Hematopoietic multipotent progenitor cell treated with erythropoietin and hydrocortisone succinate and interleukin-3 and kit ligand, for 6 days (in vitro differentiated cells): ENCODE measurements at regions not wholly inside any gene's neighbourhood (a gene's known extent, or its start where the extent isn't known, plus 50 kb on each side); places are given as distances from the start of the nearest gene placed in this dataset.
"Not testable (repeated sequence)": the region's sequence is repeated elsewhere in the genome, so short reads cannot be mapped to it uniquely, and the experiment has no call there.

Experiments used
- DNase-seq: peaks from one replicate; pipeline ENCODE4 v3.0.0-alpha.2; 2015

GRCh38 chr5:110812639-110813038, 73.8 kb downstream of the SLC25A46 start:
- no peak for DNase-seq

DNA sequence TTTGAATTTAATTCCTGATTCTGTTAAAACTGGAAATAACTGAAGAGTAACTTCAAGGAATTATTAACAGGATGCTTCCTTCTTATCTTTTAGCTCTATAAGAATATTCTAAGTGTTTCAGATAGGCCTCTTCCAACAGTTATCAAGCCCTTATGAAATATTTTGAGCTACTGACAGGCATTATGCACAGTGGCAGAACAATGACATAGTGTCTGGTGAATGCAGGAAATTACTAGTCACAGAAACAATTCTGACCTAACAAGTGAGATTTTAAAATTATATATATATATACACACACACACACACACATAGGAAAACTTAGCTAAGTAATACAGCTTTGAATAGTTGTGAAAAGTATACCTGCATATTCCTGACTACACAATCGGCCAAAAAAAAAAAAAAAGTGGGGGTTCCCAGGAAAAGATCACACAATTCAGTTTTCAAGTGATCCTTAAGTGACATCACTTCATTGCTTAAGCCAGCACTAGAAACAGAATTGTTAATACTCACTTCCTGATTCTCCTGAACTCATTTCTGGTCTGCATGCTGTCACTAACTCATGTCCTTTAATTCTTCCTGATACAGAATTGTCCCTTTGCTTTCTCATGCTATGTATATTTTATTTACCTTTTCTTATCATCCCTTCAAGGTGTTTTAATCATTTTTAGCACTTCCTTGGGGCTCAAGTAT, 77.3 kb downstream of the SLC25A46 start:
- DNase-seq, result no peak

- DNase-seq, result no peak
These were observed 78.7 kb downstream of the SLC25A46 start for GRCh38 chr5:110817459-110817858.

- no peak for DNase-seq
These were observed 84.8 kb downstream of the SLC25A46 start for GRCh38 chr5:110823571-110823970.

DNA sequence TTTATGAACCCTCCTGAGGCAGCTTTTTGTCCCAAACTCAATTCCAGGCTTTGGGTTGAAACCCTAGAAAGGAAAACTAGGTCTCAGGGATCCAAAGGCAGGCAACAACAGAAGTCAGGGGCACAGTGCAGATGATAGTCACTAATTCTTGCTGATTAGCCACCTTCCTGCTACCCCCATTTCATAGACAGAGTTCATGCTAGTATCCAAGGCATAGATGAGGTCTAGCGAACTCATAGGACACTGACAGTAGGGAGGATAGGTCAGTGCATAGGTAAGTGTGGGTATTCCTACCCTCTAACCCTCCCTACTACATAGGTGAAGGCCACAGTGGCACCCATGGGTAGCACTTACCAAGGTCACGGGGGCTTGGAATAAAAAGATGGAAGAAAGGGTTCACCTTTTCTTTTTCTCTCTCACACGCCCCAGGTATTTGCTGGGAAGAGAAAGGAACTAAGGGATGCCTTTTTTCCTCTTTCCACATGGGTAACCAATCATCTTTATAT, 86.2 kb downstream of the SLC25A46 start:
- no peak for DNase-seq

DNA sequence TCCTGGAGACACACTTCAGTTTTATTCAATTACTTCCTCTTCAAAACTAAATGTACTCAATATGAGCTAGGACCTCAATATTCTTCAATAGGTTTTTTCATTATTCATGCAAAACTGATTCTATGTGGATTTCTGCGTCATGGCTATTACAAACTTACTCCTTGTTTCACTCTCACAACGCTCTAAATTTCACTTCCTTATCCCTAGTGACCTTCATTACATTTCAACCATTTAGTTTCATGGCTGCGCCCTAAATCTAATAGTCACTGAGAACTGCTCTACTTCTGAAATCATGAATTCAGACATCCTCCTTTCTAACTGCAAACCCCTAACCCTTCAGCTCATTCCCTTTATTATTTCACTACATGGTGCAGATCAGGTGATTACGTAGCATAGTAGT, 93.9 kb downstream of the SLC25A46 start:
- DNase-seq, result no peak

DNA sequence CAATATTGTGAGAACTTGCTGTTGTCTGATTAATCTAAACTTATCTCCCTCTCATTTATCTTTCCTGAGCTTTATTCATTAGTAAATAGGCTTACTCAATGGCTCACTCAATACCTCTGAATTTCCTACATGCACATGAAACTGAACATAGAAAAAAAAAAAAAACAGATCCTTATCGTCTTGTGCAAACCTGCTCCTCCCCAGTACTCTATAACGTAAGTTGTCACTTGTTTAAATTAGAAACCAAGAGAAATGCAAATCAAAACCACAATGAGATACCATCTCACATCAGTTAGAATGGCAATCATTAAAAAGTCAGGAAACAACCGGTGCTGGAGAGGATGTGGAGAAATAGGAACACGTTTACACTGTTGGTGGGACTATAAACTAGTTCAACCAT, 96.1 kb downstream of the SLC25A46 start:
- peak; percentile 4 for DNase-seq

GRCh38 chr5:110836851-110837250, 98.0 kb downstream of the SLC25A46 start:
- DNase-seq, result no peak

DNA sequence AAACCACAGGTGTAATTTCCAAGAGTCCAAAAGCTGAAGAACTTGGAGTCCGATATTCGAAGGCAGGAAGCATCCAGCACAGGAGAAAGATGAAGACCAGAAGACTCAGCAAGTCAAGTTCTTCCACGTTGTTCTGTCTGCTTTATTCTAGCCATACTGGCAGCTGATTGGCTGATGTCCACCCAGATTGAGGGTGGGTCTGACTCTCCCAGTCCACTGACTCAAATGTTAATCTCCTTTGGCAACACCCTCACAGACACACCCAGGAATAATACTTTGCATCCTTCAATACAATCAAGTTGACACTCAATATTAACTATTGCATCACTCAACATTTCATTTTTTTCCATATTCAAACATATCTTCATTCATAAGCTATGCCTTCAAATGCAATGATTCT, 99.5 kb downstream of the SLC25A46 start:
- not testable (repeated sequence) for DNase-seq

DNA sequence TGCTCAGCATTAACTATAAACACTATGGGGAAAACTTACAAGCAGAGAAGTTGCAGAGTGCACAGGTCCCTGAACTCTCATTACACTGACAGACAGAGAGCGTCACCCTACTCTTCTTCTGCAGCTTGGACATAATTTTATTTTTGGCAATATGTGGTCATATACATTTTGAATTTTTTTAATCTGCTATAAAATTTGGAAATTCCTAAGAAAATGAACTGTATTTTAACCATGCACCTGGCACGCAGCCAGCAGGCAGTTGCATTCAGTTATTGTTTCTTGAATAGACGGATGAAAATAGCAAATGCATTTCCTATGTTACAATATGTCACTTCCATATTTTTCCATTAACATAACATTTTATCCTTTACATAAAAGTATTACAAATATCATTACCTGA, 100.2 kb downstream of the SLC25A46 start:
- DNase-seq, result no peak

GRCh38 chr5:110840347-110840960, 101.6 kb downstream of the SLC25A46 start:
- no peak for DNase-seq

GRCh38 chr5:110841137-110841536, 102.3 kb downstream of the SLC25A46 start:
- no peak for DNase-seq

GRCh38 chr5:110842948-110843347, 104.1 kb downstream of the SLC25A46 start:
- no peak for DNase-seq

GRCh38 chr5:110844251-110844650, 105.4 kb downstream of the SLC25A46 start:
- DNase-seq, result no peak

DNA sequence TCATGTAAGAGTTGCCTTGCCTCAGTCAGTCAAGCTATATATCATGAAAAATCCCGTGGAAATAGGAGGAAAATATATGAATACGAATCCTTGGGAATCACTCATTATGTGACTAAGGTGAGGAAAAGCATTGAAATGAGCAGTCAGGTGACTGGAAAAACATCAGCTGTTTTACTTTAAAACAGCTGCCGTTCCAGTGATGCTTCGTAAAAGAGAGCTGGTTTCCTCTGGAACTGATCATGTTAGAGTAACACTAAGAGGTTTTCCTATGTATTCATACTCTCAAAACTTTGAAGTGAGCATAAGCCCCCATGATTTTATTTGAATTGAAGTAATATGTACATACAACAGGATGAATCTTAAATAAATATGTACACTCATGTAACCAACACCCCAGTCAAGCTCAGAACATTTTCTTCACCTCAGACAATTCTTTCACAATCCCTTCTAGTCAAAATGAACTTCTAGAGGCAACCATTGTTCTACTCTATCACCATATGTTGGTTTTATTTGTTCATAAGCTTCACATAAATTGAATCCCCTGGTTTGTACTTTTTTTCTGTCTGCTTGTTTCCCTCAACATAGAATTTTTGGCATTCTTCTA, 107.7 kb downstream of the SLC25A46 start:
- DNase-seq, result no peak

DNA sequence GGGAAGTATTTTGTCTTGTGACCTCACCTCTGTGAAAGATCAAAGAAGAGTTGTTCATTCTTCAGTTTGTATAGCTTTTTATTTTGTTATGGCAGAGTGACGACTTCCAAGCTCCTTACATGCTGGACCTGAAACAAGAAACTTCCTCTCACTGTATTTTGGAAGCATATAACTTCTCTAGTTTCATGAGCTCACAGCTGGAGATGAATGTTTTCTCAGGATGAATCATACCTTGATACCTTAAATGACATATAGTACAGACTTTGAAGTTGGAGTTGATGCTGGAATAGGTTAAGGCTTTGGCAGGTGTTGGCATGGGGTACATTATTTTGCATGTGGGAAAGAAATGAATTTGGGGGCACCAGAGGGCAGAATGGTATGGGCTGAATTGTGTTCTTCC, 112.5 kb downstream of the SLC25A46 start:
- DNase-seq, result no peak

- no peak for DNase-seq
These were observed 113.2 kb downstream of the SLC25A46 start for GRCh38 chr5:110852053-110852452.

DNA sequence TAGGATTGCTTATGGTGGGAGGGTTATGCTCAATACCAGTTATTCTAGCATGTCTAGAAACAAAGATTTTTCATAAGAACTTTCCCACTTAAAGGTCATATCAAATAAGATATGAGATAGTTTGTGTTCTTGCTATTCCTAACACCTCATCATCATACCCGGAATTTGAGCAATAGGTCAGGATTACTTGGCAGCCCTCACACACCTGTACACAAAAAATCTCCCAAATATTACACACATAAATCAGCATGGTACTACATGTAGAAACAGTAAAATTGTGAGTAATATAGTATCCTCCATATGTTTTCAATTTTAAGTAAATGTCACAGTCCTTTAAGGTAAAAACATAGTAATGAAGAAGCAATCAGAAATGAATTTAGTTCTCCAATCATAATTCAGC, 113.7 kb downstream of the SLC25A46 start:
- no peak for DNase-seq

GRCh38 chr5:110853267-110853666, 114.5 kb downstream of the SLC25A46 start:
- no peak for DNase-seq

DNA sequence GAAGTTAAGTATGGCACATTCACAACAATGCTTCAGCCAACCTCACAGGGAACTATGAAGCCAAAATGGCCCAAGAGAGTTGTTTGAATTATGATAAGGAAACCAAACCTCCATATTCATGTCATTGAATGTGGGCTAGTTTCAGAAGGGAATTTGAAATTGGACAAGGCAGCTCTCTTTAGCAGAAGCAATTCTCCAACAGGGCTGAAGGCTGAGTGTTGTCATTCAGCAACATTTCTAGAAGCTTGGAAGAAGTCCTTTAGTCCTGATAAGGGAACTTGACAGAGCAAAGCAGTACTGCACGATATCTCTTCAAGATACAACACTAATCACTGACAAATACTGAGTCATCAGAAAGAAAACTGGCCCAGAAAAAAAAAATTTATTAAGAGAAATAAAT, 115.4 kb downstream of the SLC25A46 start:
- DNase-seq, result no peak

DNA sequence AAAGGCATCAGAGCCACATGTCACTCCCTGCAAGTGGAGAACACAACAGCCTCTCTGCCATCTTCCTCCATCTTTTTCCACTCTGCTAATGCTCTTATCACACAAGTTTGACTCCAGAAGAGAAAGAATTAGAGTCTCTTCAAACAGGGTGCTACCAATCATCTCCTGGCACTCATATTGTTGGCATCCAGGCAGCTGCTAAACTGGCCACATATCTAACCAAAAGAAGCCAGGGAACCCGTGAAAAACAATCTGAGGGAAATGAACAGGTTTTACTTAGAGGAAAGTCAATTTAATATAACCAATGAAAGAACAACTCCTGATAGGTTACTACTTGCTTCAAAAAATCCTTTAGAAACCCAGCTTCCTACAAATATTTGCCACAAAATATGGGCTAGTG, 117.2 kb downstream of the SLC25A46 start:
- no peak for DNase-seq

DNA sequence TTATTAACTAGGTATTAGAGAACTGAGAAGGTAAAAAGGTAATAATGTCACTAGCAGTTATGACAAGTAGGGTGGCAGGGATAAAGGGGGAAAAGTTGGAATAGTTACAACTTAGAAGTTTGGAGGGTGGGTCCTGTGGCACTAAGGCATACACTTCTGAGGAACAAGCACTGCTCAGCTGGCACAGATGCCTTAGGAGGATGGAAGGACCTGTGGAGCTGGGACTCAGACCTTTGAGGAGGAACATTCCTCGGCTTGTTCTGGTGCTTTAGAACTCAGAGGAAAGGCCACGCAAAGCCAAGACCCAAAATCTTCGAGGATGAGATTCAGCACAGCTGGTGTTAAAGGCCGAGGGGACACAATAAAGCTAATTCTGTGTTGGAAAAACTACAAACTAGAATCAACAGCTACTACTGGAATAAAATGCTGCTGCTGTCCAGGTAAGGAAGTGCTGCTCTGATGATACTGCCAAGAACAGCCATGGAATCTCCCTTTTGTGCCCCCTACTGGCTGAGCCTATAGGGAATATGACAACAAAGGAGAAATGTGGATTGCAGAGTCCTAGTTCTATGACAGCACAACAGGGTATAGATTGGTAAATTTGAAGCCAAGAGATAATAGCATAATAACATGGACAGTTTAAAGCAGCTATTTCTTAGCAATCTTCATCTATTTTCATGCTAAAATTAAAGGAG, 126.7 kb downstream of the SLC25A46 start:
- DNase-seq, result peak; percentile 42

GRCh38 chr5:110869927-110870326, 131.1 kb downstream of the SLC25A46 start:
- DNase-seq, result no peak

- DNase-seq, result no peak
These were observed 133.4 kb downstream of the SLC25A46 start for GRCh38 chr5:110872200-110872599.
